ENCODE measurements at regions not wholly inside any gene's neighbourhood (a gene's known extent, or its start where the extent isn't known, plus 50 kb on each side); places are given as distances from the start of the nearest gene placed in this dataset.
"Not testable (repeated sequence)": the region's sequence is repeated elsewhere in the genome, so short reads cannot be mapped to it uniquely, and the experiment has no call there.

DNA sequence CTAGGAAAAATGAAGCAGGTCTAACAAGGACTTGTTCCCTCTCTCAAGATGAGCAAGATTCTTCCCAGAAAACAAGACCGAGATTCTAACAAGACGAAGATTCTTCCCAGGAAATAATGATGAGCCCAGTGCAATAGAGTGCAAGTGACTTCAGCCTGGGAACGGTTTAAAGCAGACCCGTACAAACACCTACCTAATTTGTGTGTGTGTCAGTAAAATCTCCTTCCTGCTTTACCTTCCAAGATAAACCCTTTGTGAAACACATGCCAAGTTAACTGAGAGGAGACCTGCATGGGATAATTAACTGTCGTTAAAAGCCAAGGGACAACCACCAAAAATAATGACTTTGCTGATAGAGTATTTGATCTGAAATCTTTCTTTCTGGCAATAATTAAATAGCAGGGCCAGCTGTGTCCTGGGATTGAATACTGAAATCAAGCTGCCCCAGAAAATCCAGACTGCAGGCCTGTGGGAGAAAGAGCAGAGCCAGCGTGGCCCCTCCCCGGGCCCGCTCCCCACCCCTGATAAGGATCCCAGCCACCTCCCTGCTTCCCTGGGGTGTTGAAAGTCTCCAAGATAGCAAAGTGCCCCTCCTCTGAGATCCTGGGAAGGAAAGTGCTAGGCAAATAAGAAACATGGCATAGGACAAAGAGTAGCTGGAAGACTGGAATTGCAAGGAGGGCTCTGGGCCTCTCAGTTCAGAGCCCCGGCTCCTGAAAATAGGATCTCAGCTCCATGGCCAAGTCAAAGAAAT is 145.5 kb downstream of the CYP26B1 start:
- DNase-seq = no peak

DNA sequence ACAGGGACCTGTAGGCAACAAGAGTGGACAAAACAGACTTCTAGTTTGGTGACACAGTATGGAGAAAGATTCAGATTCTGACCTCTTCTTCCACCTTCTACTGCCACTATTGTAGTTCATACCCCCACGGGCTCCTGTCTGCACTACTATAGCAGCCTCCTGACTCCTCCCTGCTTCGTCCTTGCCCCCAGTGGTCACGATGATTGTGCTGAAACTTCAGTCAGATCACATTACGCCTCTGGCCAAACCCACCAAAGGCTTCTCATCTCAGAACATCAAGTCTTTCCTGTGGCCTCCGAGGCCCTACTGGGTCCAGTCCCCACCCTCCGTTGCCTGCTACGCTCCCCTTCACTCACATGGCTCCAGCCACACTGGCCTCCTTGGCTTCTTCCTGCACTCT is 147.6 kb downstream of the CYP26B1 start:
- DNase-seq = no peak

DNA sequence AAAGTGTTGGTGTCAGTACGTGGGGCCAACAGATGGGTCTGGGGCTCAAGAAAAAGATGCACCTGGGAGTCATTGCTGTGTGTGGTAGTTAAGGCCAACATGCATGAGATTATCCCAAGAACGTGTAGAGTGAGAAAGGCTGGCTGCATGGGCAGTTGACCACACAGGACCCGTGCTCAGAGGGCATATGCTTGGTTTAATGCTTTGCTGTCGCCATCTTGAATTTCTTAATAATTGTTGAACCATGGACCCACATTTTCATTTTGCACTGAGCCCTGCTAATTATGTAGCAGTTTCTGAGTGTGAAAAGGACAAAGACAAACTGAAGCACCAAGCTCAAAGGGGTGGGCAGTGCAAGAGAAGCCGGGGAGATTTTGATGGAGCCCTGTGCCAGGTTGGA is 148.1 kb downstream of the CYP26B1 start:
- no peak for DNase-seq

DNA sequence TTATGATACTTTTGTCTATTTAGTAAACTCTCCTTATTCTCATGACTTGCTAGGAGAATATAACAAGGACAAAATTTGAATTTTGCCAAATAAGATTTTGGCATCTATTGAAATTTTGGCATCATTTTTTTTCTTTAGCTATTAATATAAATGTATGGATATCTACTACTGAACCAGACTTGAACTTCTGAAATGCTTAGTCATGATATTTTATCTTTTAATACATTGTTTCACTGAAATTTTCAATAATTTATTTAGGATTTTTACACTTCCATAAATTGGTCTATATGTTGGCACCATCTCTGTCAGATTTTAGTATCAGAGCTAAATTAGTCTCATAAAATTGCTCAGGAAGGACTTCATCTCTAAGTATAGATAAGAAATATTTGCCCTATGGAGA is 149.8 kb downstream of the CYP26B1 start:
- DNase-seq = no peak

DNA sequence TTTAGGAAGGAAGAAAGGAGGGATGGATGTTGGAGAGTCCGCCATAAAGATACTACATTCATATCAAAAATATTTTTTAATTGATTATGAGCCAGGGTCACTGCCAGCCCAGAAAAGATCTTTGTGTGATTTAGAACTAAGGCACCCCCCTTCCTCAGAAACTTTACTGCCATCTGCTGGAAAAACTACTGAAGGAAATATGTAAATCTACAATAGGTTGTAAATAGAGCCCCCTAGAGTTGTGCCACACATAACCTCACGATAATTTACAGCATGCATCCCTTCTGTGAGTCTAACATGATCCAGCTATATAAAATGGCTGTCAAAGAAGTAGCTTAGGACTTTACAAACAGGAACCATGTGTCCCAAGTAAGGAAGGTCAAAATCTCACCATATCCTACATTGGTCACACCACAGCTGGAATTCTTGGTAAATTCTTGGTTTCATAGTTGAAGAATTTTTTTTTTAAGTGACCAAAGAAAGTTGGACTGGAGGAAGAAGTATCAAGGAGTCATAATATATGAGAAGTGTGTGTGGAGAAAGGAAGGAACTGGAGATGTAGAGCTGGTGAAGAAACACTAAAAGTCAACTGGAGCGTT is 152.5 kb downstream of the CYP26B1 start:
- DNase-seq = no peak

DNA sequence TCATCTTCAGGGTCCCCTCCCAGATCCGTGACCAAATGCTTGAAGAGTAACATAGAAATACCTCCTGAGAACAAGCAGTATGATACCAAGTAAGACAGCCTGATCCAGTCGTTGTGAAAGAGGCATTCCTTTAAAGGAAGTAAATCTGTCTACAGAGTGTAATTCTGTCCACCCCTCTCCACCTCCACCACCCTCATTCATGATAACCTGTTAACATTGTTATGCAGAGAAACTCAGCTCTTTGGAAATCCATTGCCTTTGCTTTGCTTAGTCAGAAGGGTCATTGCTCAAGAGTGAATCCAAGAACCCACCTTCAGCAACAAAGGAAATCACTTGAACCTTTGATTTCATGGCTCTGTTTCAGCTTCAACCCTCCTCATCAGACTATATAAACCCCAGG is 155.6 kb downstream of the CYP26B1 start:
- DNase-seq = no peak

DNA sequence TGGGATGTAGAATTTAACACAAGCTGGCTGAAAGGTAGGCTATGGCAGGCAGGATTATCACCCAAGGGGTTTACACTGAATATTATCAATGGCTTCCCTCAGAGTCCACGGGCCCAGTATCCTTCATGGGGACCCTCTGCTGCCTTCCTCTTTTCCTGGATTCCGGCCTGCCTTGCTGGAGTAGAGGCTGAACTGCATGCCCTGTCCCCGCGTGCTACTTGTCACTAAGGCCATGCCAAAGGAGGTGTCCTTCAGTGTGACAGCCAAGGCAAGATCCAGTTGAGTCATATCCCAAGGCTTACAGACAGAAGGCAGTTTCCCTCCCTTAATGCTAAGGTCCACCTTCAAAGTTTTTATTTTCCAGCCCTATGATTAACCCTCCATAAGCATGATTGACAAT is 156.3 kb downstream of the CYP26B1 start:
- DNase-seq = no peak

DNA sequence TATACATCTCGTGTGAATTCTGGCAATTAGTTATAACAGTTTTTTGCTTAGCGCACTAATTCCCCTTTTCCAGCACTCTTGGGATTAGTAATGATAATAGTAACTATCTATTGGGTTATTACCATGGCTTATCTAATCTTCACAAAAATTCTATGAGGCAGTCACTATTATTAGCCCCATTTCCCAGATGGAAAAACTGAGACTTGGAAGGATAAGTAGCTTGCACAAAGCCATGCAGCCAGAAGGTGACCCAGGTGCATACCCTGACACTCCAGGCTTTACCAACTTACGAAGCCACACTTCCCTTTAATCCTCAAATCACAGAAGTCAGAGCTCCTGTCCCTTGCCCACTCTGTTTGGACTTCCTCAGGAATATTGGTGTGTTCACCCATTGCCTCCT is 156.8 kb downstream of the CYP26B1 start:
- DNase-seq = no peak

DNA sequence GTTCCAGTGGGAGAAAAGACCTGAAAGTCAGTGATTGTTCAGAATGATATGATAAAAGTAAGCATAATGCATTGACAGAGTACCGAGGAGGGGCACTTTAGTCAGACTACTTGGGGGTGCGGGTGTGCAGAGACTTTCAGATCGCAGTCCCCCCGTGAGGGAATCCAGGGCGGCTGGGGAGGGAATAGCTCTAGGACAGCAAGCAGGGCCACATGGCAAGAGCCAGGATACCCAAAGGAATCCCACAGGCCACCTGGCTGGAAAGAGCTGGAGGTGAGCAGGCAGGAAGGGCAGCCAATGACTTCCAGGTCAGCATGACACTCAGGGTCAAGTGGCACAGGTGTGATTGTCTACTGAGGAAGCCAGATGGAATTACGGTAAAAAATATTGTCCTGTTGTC is 157.5 kb downstream of the CYP26B1 start:
- DNase-seq = no peak

DNA sequence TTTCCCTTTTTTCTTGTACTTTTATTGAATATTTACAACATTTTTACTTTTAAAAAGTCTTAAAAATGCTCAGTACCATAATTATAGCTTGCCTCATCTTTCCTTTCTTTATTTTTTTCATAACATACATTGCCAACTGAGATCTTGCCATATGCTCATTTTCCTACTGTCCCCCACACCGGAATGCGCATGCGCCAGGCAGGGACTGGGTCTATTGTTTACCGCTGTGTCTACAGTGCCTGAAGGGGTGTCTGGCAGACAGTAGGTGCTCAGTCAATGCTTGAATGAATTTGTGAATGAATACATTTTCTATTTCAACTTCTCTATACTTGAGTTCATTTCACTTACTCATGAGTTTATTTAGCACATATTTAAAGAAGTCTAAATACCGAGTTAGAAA is 158.0 kb downstream of the CYP26B1 start:
- DNase-seq = no peak

DNA sequence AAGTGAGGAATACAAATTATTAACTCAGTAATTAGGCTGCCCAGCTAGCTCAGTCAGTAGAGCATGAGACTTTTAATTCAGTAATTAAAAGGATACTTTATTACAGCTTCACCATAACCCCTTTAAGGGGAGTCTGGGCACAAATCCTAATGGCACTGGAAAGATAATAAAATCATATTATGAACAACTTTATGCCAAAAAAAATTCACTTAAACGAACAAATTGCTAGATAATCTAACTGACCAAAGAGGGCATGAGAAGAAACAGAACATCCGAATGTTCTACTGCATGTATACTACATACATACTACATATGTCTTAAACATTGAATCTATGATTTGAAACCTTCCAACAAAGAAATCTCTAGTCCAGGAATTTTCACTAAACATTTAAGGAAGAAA is 159.5 kb downstream of the CYP26B1 start:
- DNase-seq = no peak

DNA sequence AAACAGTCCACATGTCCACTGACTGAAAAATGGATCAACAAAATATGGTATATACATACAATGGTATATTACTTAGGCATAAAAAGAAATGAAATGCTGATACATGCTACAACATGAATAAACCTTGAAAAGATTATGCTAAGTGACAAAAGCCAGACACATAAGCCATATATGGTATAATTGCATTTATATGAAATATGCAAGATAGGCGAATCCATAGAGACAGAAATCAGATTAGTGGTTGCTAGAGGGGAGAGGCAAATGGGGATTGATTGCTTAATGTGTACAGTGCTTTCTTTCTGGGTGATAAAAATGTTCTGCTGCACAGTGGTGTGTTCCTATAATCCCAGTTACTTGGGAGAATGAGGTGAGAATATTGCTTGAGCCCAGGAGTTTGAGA is 171.0 kb downstream of the CYP26B1 start:
- no peak for DNase-seq

DNA sequence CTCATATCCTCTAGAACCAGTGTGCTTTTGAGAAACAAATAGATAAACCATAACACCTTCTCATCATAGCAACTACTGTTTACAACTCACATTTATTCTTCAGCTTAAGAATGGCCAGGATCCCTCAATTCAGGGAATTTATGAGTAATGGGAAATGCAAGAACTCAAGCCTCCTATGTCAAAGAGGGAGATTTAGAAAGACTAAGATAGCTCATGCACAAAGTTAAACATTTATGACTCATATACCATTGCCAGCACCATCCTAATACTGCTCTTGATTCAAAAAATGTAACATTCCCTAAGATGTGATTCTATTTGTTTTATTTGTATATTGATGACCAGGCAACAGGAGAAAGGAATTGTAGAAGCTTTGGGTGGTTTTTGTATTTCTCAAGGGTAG is 172.8 kb downstream of the CYP26B1 start:
- DNase-seq = no peak

DNA sequence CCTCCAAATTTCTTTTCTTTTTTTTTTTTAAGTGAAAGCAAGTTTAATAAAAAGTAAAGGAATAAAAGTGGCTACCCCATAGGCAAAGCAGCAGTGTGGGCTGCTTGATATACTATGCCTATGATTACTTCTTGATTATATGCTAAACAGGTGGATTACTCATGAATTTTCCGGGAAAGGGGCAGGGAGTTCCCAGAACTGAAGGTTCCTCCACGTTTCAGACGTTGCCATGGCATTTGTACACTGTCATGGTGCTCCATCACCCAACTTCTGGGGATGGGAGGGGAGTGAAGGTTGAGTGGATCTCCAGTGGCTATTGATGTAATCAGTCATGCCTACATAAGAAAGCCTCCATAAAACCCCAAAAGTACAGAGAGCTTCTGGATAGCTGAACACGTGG is 176.2 kb downstream of the CYP26B1 start:
- no peak for DNase-seq

DNA sequence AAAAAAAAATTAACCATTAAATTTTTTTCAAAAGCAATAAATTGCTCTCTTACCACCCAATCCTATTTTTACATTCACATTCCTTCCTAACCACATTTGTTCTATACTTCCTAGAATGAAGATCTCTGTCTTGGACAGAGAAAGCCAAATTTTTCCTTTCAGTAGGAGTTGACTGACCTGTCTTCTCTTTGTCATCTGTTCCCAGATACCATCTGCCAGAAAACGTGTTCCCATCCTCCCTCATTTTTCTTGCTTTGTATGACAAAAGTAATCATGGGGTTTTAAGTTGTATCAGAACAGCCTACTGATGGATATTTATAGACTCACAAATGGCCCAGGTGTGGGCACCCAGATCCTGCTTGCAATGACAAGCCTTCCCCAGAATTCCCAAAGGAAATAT is 182.1 kb downstream of the CYP26B1 start:
- no peak for DNase-seq

DNA sequence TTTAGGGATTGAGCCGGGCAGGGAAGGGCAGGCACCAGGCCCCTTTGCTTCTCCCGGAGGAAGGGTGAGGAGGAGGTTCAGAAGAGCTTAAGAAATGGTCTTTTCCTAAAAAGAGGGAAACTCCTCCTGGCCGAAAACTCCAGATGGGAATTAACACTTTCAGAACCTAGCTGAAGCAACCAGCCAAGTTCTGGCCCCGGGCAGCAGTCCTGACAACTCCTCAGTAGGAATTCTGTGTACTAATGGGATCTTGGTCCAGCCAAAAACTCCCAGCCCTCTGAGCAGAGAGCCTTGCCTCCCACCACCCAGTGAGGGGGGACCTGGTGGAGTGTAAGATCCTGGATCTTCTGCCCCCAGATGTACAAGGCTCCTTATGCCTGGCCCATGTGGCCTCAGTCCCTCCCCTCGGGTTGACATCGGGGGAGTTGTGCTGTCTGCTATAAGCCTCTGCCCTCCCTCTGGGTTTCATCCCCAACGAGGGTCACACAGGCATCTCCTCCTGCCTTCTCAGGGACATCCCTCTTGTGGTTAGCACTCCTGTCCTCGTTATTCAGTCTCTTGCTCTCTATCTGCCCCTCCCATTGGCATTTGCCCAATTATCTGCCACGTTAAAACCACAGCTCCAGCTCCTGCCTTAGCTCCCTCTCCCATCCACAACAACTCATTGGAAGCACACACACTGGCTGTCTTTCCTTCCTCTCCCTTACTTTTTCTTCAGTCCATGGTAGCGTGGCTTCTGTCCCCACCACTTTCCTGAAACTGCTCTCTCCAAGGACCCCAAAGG is 184.6 kb downstream of the CYP26B1 start:
- DNase-seq = no peak

DNA sequence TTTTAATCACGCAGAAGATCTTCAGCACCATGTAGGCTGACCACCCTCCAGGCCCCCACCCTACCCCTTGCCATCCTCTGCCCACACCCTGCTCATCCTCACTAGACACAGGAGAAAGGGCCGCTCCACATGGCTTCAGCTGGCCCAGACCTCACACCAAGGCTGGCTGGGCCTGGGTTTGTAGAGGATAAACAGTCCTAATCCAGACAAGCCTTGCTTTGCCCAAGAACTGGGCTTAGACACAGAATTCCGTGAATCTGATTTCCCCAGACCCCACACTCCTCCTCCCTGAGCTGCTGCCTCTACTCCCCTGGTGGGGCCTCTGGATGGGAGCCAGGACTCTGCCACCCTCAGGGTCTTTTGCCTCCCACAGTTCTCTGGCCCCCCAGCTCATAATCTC is 185.3 kb downstream of the CYP26B1 start:
- no peak for DNase-seq

DNA sequence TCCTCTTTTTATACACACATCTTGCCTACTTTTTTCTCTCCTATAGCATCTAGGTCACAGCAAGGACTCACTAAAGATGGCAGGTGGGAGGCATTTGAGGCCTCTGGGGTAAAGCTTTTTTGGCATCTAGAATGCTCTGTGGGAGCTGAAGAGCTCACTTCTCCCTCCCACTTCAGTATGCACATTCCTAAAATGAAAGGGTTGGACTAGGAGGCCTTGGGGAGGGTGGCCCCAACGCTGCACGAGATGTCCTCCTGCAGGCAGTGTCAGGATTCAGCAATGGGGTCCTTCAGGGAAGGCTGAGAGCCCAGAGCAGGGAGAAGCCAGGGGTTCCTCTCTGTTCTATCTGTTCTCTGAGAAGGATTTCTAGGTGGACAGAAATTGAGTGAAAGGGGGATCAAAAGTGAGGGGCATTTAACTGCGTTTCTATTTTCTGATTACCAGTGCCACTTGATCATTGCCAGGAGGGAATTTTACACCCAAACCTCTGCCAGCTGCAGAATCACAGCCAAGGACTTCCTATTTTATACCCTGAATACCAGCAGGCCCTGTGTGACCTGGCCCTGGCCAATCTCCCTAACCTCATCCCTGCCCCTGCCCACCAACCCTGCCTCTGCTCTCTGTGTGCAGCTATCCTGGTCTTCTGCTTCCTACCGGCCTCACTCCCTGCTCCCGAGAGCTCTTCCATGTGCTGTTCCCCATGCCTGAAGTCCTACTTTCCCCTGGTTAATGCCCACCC is 186.2 kb downstream of the CYP26B1 start:
- no peak for DNase-seq

DNA sequence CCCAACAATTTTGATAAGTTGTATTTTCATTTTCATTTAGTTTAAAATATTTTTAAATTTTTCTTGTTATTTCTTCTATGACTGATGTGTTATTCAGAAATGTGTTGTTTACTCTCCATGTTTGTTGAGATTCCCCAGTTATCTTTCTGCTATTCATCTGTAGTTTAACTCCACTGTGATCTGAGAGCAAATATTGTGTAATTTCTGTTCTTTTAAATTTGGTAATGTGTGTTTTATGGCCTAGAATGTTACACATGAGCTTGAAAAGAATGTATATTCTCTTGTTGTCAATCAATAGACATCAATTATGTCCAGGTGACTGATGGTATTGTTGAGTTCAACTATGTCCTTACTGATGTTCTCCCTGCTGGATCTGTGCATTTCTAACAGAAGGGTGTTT is 188.2 kb downstream of the CYP26B1 start:
- no peak for DNase-seq

DNA sequence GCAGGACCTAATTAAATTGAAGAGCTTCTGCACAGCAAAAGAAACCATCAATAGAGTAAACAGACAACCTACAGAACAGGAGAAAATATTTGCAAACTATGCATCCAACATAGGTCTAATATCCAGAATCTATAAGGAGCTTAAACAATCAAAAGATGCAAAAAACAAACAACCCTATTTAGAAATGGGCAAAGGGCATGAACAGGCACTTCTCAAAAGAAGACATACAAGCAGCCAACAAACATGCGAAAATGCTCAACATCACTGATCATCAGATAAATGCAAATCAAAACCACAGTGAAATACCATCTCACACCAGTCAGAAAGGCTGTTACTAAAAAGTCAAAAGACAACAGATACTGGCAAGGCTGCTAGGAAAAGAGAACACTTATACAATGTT is 189.2 kb downstream of the CYP26B1 start:
- DNase-seq = not testable (repeated sequence)

DNA sequence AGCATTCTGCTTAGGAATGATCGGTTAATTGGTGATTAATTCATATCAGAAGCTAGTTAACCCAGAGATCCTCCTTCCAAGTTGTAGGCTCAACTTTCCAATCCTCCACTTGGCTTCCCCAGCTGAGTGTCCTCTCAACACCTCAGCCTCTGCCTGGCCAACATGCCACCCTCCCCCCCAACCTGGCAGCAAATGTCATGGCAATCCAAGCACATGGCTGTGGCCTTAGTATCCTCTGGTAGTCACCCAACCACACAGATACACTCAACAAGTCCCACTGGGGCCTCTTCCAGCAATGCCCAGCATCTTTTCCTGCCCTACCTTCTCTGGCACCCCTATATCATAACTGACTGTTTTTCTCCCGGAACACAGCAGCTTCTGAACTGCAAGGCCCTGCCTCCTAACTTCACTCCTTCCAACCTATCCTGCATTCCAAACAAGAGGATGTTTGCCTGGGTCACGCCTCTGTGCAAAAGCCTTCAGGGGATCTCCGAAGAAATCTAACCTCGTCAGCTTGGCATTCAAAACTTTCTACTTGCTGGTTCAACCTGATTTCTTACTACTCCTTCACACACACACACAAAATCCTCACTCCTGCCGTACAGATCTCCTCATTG is 195.0 kb downstream of the CYP26B1 start:
- no peak for DNase-seq

DNA sequence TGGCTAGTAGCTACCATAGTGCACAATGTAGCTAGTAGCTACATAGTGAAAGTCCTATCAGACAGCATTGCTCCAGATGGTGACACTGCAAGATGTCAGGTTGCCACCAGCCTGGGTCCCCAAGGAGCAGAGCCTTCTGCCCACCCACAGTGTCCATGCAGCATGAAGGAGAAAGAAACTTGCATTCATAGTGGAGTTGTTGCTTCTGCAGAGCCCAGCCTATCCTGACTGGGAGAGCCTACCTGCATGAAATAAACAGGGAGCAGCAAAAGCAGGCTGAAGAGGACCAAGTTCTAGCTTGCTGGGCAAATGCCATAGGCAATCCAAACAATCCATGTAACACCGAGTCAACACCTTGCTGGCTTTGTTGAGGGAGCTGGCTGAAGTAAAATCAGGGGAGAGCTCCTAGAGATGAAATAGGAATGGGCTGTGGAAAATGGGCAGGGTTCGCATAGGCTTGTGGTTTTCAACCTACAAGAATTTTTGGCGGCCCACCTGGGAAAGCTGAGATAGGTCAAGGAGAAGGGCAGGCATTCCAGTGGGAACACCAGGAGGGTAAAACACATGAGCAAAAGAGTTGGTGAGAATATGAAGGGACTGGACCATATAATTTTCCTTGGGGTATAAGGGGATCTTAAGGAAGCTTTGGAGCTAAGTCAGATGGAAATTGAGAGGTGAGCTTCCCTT is 195.8 kb downstream of the CYP26B1 start:
- DNase-seq = no peak

DNA sequence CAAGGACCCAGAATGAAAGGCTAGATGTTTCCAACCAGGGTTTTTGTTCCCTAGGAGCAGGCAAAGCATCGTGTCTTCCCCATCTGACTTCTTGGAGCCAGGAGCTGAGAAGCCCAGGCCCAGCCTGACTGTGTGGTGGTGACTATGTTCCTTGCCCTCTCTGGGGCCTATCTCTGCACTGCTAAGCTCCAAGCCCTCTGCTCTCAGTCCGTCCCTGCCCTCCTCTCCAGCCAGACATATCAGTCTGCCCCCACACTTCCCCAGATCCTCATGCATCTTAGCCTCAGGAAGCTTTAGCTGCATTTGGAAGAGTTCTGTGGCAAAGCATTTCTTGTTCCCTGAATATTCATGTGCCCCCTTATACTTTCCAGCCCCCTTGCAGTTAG is 196.6 kb downstream of the CYP26B1 start:
- no peak for DNase-seq

All from stimulated activated CD4-positive, alpha-beta T cell treated with anti-CD3 and anti-CD28 coated beads, Interleukin-2, amount 100 ng/mL, for 24 hours (primary cell).